Caki2 (cell line): ENCODE measurements at regions not wholly inside any gene's neighbourhood (a gene's known extent, or its start where the extent isn't known, plus 50 kb on each side); places are given as distances from the start of the nearest gene placed in this dataset.

Experiments
- DNase-seq: peaks from one replicate; pipeline ENCODE4 v3.0.0-alpha.2; 2015; ENCODE audit warnings: low read depth
- in situ Hi-C: cut with HindIII; loops from 2 replicates; pipeline ENCODE4 v1.10.0; 2016; ENCODE audit warnings: low sequenced_read_pairs, low pct_unique_long_range_greater_than_20kb, mixed read lengths

DNA sequence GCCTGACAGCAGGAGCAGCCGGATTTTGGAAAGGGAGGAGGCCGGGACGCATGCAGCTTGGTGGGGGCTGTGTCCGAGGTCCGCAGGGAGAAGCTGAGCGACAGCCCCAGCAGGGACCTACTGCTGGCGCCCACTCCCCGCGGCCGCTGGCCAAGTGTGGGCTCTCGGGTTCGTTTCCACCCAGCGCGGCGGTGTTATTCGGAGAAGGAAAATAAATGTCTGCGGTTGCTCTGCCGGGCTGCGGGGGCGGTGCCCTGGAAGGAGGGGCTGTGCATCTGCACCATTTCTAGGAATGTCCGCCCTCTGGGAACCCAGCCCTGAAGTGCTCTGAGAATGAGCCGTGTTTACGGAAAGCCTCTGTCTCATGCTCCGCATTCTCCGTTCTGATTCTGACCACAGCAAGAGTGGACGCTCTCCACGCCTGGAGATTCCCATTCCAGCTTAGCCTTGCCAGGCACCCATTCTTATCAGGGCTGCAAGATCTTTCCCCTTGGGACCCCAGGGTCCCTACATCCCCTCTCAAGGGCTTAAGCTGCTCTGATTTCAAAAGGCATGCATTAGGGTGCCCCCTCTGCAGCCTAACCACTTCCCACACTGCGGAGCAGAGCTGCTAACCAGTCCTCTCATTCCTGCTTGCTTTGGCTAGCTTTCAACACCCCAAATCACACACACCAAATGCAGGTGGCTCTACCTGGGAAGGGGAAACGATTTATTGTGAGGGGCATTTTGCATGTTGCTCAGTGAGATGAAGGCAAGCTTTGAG, 256.6 kb upstream of the GLI3 start:
- in situ Hi-C loops, result no loop called here
- DNase-seq, result no peak

DNA sequence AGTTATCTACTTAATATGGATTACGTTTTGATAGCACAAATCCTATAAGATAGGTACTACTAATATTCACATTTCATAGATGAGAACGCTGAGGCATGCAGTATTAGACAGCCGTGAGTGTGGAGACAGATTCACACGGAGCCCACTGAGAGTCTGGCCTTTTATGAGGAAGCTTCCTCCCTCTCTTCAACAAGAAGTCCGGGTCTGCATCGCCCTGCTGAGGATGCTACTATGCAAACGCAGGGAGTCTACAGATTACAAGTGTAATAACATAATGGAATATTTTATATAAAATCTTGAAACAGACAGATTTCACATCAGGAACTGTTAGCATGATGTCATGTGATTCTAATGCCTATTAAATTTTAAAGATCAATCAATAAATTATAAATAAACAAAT, 255.9 kb upstream of the GLI3 start:
- in situ Hi-C loops, result no loop called here
- DNase-seq, result no peak

DNA sequence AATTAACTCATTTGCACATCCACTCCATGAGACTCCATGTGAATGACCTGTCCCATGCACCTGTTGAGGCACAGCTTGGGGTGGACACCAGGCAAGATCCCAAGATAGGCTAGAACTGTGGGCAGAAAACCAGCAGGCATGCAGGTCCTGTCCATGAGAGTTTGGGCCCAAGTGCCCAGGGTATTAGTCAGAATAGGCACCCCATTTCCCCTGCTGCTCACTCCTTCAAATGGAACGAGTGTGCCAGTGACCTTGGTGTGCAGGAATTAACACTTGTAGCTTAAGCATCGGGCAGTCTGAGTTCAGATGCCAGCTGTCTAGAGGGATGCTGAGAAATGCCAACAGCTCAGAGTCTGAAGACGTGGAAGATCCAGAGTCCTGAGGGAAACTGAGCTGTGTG, 254.1 kb upstream of the GLI3 start:
- no peak for DNase-seq
- in situ Hi-C loops, result no loop called here

DNA sequence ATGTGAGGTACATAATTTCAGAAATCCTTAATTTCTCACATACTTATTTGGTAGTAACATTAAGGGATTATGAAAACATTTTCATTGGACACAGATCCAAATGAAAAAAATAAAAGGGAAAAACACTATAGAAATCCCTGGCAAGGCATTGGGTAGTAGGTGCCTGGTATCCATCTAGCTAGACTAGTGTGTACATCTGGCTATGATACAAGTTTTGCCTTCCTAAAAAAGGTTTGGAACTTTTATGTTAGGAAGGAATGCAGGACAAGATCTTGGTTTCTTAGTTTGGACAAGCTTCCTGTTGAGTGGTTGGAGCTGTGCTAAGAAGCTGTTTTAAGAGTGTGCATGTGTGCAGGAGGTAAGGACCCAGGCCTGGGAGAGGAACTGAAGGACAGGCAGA, 252.3 kb upstream of the GLI3 start:
- in situ Hi-C loops, result no loop called here
- DNase-seq, result no peak

DNA sequence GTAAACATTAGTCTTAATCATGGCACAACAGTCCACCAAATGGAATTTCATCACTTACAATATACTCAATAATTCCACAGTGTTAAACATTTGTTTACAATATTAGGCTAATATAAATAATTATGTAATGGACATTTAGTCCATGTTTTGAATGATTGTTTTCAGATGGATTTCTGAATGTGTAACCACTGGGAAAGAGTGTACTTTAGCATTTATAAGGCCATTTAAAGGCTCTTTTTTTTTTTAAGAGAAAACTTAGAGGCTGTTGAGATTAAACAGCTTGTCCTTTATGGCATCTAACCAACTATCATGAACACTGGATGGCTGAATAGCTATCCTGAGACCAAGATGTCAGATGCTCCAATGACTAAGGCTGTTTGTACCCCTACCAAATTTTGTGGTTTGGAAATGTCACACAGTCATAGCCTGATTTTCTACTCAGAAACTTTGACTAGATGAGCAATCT, 248.3 kb upstream of the GLI3 start:
- DNase-seq, result no peak
- in situ Hi-C loops, result no loop called here

DNA sequence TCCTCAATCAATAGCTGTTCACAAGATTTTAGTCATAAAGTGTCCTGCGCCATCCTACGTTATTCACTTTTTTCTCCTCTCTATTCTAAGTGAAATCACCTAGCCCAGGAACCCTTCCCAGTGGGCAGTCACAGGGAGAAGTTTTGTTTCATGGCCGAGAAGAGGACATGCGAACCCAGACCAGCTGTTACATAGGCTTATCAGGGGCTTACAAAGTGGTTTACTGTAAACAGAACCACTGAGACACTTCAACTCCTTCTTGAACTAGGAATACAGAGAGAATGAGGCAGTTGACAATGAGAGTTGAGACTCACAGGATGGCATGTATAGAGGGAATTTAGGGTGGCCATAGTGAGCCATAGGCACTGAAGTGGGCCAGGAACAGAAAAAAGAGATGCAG, 246.9 kb upstream of the GLI3 start:
- in situ Hi-C loops, result no loop called here
- DNase-seq, result no peak

DNA sequence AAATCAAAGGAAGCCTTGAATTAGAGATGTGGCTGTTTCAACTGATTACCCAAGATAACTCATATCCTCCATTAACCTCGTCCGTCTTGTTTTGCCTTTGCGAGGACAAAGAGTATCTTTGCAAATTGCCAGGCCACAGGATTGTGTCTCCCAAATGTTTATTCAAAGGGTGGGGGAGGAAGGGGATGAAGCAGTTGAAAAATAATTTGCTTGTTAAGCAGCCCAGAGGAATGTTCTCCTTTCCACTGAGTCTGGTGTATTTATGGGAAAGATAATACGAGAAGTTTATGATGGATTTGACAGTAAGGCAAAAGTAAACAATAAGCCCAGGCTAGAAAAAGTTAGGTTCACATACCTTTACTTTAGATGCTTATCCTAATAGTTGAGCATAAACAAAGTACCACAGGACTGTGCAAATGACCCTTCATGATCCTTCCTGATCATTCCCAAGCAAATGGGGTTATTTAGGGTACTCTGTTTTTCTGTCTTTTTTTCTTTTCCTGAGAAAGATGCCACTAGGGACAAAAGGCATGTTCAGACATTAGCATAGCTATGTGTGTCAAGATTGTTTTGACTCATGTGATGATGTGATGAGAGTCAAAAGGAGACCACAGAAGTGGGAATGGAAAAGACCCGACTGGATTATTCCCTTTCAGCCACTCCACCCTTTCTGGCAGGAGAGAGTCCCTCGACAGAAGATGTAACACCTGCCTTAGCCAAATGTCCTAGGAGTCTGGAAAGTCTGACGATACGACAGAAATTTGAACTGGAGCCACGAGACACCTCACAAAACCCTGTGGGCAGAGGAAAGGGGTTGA, 243.0 kb upstream of the GLI3 start:
- in situ Hi-C loops, result no loop called here
- DNase-seq, result no peak

DNA sequence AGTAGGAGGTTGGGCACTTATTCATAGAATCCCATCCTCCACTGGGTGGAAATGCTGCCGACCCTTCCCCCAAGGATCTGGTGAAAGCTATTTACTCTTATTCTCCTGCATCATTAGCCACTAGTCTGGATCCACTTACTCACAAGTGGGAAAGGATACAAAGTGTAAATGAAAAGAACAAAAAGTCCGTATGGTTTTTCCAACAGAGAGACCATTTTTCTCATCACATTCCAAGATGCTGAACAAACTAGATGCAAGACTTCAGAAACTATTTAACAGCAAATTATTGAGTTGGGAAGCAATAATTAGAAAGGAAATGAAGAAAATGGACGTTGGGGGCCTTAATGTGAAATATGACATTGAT, 242.4 kb upstream of the GLI3 start:
- in situ Hi-C loops, result no loop called here
- DNase-seq, result no peak

DNA sequence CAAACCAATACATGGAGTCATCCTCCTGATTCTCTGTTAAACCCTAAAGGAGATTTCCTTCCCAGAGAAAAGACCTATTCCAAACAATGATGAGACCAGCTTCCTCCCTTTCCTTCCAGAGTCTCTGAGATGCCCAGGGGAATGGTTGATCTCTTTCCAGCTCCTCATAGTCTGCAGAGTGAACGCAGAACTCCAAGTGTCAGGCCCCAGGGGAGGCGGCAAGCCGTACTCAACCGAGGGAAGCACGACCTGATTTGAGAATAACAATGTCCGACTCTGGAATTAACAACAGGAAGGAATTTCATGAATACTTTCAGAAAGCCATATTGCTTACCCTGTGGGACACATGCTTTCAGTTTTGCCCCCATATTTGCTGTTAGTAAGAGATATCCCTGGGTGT, 241.7 kb upstream of the GLI3 start:
- no peak for DNase-seq
- in situ Hi-C loops, result no loop called here

DNA sequence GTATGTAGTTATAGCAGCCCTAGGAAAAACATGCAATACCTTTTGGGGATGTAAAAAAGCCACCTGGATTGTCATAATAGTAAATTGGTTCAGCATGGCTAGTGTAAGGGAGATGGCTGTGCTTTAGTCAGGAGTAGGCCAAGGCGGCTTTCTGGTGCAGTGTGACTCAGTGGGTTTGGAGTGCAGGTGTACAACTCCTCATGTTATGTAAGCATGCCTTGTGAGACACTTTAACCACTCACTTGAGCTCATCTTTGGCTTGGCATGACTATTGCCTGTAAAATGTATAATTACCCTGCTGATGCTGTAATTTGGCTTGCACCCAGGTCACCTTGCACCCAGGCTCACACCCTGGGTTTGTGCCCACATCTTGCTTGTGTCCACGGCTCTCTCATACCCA, 239.2 kb upstream of the GLI3 start:
- in situ Hi-C loops, result no loop called here
- no peak for DNase-seq

DNA sequence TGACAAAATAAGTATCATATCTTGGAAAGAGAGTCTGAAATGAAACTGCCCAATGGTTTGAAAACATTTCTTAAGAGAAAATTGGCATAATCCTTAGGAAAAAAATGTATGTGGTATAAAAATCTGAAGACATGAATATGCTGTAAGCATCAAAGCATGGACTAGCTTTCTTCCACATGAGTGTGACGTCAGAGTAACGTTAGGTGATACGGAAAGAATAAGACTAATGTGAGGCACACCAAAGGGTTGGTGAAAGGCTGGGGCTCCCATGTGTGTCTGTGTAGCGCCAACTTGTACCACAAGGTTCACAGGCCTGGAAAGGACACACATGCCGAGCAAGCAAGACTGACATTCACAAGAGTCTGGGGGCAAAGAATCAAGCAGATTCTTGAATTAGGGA, 238.1 kb upstream of the GLI3 start:
- no peak for DNase-seq
- in situ Hi-C loops, result no loop called here

DNA sequence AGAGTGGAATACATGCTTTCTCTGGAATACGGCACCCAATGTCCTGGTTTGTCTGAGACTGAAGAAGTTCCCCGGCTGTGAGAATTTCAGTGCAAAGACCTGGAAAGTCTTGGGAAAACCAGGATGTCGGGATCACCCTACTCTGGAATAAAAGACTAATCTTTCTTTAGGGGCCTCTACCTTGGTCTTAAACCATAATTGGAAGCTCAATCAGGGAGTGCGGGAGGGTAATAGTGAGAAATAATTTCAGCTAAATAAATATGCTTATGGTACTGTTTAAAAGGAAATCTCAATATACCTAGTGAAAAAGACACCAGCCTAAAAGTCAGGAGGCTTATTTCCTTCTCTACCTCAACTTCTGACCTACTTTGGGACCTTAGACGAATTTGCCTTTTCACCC, 236.1 kb upstream of the GLI3 start:
- DNase-seq, result no peak
- in situ Hi-C loops, result no loop called here

DNA sequence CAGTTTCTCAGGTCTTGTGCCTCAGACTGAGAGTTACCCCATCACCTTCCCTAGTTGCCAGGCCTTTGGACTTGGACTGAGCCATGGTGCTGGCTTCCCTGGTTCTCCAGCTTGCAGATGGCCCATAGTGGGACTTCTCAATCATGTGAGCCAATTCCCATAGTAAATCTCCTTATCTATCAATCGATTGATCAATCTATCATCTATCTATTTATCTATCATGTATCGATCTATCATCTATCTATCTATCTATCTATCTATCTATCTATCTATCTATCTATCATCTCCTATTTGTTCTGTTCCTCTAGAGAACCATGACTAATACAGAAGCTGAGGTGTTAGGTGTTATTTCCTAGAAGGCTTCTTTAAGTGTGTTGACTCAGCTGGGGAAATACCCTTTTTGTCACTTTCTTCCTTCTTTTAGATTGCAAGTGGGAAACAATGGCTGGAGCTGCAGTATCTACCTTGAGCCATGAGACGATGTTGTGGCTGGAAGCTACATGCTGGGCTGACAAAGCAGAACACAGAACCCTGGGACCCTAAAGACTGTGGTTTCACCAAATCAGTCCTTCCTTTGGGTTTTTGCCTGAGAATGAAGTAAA, 234.7 kb upstream of the GLI3 start:
- DNase-seq, result no peak
- in situ Hi-C loops, result no loop called here

DNA sequence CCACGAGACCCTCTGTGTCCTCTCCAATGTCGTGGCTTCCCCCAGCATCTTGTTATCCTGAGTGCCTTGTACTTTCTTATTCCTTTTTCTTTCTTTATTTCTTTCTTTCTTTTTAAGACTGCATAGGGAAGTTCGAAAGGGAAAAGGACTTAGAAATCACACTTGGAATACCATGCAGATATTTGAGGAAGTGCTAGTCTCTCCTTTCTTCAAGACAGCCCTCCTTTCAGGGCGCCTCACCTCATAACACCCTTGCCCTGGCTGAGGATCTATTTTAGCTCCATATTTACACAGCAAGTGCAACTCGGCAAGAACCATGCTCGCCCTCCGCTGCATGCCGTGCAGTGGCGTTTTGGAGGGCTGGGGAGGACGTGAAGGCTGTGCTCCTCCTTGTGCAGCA, 232.3 kb upstream of the GLI3 start:
- in situ Hi-C loops, result no loop called here
- no peak for DNase-seq

DNA sequence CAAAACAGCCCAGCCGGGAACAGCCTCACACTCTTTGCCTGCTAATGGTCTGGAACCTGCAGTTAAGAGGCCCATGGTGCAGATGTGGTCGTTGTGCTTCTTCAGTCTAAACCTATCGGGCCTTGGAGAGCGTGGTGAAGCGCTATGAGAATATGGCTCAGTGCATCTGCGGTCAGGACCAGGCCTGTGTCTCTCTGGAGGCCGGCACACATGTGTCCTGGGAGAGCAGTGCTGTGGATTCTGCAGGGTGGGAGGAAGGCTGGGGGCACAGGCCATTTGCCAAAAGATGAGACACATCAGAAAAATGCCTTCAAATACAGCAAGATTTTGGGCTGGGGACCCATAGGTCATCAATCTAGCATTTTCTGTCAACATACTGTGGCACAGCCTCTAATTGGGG, 231.5 kb upstream of the GLI3 start:
- in situ Hi-C loops, result no loop called here
- DNase-seq, result no peak

DNA sequence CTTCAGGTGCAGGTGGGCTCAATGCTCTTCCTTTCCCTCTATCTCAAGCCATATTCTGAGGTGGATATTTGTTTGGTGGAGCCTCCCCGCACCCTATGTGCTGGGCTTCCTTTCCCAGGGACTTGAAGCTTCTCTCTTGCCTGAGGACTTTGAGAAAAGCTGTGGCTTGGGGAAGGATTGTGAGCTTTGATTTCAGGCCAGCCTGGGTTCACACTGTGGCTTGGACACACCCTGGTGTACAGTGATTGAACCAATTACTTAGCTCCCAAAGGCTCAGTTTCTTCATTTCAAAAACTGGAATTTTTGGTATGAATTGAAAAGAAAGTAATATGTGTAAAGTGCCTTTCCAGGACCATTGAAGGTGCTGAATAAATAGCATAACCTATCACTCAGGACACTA, 224.5 kb upstream of the GLI3 start:
- DNase-seq, result no peak
- in situ Hi-C loops, result no loop called here

DNA sequence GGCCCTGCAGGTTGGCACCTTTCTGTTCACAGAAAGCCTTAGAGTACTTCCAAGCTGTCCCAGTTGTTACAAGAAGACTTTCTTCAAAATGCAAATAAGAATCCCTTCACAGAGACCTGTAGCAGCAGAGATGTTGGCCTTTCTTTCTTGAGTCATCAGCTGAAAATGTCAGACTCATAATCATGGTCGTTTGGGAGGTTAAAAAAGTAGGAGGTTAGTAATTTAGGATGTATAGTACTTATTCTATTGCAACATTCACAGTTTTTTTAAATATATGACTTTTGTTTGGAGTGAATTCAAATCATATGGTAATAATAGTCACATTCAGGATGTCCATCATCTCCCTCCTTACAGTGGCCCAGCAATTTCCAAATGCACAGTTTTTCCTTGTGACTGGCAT, 223.9 kb upstream of the GLI3 start:
- in situ Hi-C loops, result no loop called here
- no peak for DNase-seq

DNA sequence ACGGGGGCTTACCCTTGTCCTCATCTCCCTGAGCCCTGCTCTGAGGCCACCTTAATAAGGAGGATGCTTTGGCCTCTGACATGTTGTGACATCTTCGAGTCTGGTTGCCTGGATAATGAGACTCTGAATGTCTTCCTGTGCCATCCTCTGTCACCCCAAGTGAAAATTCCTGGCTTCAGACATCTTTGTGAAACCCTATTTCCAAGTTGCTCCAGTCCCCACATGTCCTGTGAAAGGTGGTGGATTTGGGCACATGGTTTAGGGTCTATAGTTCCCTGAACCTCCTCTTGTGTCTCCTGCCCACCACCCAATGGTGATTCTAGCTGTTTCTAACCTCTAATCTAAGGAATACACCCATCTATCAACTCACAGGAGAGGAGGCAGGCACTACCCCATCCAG, 223.1 kb upstream of the GLI3 start:
- in situ Hi-C loops, result no loop called here
- no peak for DNase-seq

DNA sequence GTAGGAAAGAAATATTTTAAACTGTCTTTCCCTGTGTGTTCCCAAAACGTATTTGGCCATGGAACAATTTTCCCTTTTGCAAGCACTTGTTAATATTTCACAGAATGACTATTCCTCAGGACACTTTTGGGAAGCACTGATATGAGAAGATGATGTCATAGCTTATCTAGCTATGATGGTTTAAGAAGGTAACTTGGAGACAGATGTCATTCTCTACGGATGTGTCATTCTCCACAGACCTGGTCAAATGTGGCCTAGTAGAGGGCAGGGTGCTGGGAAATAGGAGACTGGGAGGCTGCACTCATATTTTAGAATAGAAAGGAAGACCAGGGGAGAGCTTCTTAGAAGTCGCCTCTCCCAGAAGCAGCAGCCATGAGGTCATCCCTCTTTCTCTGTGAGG, 220.7 kb upstream of the GLI3 start:
- no peak for DNase-seq
- in situ Hi-C loops, result no loop called here
